C1 segment of cervical spinal cord (tissue), 14 donors: ENCODE measurements at regions not wholly inside any gene's neighbourhood (a gene's known extent, or its start where the extent isn't known, plus 50 kb on each side); places are given as distances from the start of the nearest gene placed in this dataset.
A peak's percentile ranks its signal among the peaks of the same experiment; 100 is the strongest.

Source experiments
- DNase-seq, 14 donors: peaks; one replicate each; lab custom pipeline; 2025; lab: John Stamatoyannopoulos, UW

DNA sequence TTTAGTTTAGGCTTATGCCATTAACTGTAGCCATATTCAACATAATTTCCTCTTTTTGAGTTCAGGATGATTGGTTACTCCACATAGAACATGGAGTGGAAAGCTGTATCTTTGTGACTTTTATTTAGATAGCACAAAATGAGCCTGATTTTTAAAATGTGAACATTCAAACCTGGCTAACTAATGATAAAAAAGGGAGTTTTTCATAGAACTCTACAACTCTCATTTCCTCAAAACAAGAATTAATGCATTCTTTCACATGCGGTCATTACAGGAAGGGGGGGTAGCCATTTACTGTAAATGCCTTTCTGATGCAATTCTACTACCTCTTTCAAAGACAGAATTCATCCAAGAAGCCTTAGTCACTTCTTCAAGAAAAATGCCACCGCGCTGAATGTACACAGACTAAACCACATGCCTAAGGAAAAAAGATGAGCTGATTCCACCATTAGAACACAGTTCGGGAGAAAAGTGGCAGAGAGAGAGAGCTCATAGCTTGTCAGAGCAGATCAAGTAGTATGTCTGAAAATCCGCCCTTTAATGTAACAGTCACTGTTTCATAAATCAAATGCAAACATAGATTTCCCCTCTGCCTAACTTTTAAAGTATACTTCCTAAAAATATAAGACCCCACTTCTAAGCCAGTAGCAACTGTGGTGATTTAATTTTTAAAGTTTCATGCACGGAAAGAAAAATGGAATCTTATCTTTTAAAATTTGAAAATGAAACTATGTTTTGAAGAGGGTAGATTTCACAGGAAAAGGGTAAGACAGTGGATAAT, 226.4 kb upstream of the KLF14 start:
- DNase-seq = no peak

DNA sequence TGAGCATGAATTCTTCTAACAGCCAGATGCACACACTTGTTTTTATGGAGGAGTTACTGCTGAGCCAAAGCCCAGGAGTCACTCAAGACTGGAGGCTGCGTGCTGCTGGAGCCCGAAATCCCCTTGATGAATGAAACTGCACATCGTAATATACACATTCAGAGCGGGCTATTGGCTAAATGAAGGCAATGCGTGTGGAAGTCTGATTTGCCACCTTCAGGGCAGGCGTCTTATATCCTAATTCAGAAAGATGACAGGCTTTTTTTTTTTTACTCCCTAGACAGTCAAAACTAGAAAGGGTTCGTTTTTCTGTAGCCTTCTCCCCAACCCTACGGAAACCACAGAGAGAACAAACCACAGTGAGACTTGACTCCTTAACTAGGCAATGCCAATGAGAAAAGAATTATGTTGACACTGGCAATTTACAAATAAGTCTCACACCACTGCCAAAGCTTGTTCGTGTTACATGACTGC, 227.2 kb upstream of the KLF14 start:
- DNase-seq = no peak

DNA sequence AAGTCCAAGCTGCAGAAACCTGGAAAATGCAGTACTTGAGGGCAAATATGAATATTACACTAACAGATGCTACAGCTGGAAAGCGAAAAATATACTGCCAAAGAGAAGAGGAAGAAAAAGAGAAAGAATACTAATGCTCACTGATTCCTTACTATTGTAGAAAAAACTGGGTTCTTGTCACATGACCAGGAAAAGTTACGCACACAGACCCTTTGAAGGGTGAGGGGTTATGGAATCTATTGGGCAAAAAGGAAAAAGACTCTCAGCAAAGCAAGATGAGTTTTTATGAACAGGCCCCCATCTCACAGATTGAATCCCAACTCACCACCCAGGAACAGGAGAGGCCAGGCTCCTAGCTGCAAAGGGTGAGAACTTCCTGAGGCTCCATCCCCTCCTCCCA, 228.1 kb upstream of the KLF14 start:
- no peak for DNase-seq

DNA sequence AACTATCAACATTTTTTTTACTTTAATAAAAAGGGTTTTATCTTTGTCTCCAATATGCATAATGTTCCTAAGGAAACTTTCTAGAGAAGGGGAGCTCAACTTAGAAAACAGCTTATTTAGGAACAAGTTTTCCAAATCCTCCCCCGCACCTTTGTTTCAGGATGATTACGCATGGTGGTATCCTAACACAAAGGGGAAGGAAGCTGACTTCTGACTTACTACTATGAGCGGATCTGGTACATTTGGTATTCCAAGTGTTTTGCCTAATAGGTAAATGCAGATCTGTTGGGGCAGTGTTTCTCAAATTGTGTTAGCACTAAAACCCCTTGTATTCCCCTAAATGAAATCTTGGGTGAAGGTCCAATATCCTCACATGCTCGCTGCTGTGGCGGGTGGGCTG, 229.3 kb upstream of the KLF14 start:
- DNase-seq = no peak

DNA sequence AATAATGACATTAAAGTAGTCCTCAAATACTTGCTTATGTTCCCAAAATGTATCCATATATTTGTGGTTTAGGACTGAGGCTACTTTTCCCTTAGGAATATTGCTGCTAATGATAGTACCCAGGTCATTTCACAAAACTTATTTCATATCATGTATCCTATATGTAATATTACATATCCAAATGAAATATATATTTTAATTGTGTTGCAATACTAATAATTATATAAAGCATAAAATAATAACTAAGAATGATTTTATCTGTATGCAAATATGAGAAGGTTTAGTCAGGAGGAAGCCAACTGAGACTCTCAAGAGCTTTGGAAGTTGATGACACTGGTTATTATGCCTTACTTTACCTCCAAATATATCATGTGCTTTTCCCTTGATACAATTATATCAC, 231.5 kb upstream of the KLF14 start:
- no peak for DNase-seq

DNA sequence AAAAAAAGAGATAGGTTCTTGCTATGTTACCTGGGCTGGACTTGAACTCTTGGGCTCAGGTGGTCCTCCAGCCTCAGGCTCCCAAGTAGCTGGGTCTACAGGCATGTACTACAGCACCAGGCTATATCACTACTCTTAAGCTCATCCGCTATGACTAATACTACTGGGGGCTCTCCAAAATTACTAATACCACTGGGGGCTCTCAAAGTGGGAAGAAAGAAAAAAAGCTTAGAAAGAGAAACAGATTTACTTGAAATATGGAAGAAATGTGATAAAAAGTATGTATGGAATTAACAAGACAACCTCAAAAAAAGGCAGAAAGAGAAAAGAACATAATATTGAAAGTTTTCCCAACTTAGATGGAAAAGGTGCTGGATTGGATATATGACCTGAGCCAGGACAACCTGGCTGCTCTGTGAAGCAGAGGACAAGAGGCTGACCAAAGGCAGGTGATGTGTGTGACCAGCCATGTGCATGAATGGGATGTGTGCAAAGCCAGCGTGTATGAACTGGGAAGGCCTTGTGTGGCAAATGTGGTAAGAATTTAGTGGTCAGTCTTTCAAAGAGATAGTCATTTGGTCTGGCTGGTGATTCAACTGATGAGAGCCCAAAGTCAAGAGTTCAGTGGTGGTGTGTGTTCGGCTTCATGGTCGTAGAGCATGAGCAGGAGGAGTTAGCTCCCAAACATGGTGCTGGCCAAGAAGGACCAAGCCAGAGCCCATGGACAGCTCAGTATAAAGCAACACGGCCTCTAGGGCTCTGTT, 232.4 kb upstream of the KLF14 start:
- no peak for DNase-seq

DNA sequence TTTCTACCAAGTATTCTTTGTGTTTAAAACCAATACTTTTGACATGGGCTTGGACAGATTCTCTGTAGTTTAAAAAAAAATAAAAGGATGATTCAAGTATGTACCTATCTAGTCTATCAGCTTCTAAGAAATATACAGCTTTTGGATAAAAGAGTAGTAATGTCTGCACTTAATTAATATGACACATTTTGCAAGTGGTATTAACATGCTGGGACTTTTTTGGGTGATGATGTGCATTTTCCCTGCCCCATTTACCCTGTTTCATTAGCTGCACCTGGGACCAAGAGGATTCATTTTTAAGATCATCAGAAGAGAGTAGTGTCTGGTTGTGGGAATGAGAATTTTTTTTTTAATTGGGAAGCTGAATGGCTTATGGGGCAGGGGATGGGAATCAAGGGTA, 236.2 kb upstream of the KLF14 start:
- no peak for DNase-seq

DNA sequence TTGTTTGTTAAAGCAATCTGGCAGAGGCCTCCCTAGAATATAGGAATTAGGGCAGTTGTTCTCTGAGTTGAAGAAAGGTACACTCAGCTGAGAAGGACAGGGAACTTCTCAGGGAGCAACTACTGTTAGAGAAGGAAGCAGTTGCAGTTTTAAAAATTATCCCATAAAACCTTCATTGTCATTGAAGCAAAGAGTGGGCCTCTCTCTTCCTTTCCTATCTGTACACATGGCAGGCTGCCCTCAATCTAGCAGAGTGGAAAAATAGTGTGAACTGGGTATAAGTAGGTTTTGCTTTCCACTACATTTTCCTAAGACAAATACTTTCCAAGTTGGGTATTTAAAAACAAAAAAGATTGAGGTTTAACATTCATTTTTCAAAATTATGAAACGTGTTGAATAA, 236.7 kb upstream of the KLF14 start:
- no peak for DNase-seq

DNA sequence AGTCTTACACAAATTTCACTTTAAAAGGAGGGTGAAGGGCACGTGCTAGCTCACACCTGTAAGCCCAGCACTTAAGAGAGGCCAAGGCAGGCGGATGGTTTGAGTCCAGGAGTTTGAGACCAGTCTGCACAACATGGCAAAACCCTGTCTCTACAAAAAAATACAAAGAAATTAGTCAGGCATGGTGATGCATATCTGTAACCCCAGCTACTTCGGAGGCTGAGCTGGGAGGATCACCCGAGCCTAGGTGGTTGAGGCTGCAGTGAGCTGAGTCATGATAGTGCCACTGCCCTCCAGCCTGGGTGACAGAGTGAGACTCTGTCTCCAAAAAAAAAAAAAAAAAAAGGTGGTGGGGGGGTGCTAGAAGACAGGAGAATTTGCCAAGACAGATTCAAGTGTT, 237.3 kb upstream of the KLF14 start:
- no peak for DNase-seq

DNA sequence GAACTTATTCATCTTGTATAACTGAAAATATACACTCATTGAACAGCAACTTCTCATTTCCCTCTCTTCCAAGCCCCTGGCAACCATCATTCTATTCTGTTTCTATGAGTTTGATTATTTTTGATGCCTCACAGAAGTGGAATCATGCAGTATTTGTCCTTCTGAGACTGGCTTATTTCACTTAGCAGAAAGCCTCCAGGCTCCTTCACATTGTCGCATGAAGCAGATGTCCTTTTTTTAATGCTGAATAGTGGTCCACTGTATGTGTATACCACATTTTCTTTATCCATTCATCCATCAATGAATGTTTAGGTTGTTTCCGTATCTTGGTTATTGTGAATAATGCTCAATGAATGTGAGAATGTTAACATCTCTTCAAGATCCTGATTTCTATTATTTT, 238.2 kb upstream of the KLF14 start:
- DNase-seq = no peak

DNA sequence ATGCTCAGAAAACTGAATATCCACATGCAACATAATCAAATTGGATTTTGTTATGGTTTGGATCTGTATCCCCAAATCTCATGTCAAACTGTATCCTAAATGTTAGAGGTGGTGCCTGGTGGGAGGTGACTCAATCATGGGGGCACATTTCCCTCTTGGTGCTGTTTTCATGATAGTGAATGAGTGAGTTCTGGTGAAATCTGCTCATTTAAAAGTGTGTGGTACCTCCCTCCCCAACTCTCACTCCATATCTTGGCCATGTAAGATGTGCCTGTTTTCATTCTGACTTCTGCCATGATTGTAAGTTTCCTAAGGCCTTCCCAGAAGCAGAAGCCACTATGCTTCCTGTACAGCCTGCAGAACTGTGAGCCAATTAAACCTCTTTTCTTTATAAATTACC, 239.6 kb upstream of the KLF14 start:
- DNase-seq = no peak

DNA sequence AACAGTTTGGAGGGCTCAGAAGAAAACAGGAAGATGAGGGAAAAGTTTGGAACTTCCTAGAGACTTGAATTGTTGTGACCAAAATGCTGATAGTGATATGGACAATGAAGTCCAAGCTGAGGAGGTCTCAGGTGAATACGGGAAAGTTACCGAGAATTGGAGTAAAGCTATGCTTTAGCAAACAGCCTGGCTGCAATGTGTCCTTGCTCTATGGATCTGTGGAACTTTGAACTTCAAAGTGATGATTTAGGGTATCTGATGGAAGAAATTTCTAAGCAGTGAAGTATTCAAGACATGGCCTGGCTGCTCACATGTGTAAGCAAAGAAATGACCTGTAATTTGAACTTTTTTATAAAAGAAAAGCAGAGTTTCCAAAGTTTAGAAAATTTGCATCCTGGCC, 240.2 kb upstream of the KLF14 start:
- no peak for DNase-seq

DNA sequence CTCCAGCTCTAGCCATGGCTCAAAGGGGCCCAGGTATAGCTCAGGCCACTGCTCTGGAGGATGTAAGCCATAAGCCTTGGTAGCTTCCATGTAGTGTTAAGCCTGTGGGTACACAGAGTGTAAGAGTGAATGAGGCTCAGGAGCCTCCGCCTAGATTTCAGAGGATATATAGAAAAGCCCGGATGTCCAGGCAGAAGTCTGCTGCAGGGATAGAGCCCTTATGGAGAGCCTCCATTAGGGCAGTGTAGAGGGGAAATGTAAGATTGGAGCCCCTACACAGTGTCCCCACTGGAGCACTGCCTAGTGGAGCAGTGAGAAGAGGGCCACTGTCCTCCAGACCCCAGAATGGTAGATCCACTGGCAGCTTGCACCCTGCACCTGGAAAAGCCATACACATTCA, 240.8 kb upstream of the KLF14 start:
- no peak for DNase-seq

DNA sequence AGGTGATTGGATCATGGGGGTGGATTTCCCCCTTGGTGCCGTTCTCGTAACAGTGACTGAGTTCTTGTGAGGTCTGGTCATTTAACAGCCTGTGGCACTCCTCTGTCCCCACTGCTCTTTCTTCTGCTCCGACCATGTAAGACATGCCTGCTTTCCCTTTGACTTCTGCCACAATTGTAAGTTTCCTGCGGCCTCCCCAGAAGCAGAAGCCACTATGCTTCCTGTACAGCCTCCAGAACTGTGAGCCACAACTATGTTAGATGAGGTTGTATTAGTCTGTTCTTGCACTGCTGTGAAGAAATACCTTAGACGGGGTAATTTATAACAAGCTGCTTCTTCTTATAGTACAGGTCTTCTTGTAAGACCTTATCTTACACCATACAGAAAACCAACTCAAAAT, 241.7 kb upstream of the KLF14 start:
- DNase-seq = no peak

DNA sequence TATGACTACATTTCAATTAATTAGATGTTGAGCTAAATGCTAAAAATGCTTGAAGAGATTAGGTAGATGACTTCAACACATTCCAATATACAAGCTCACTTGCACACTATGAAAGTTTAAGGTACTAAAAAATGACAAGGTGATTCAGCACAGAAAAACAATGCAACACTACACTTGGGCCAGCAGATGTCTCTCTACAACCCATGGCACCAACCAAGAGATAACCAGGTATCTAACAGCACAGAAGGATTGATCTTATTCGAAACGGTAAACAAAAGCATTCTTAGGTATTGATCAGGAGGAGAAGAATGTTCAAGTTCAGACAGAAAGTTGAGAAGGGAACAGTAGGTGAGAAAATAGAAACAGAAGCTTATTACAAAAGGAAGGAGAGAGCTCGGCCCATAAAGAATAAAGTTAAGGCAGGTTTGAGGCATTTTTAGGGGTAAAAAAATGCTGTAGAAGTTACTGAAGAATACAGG, 248.2 kb upstream of the KLF14 start:
- peak in 1 of 14 donors; percentile 17 for DNase-seq

DNA sequence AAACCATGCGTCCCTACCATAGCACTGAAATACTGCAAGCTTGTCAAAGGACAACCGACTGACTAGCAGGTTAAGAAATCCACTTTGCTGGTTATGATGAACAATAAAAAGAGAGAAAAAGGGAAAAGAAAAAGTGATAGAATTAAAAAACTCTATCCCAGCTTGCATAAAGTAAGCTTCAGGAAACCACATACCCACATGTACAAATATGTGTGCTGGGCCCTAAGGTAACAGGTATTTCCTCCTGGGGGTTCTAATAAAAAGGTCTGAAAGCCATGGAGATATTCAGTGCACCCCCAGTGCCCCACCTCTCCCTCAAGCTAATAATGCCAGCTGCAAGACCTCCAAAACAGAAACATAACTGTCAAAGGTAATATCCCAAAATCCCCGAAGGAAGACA, 248.6 kb upstream of the KLF14 start:
- DNase-seq = no peak

DNA sequence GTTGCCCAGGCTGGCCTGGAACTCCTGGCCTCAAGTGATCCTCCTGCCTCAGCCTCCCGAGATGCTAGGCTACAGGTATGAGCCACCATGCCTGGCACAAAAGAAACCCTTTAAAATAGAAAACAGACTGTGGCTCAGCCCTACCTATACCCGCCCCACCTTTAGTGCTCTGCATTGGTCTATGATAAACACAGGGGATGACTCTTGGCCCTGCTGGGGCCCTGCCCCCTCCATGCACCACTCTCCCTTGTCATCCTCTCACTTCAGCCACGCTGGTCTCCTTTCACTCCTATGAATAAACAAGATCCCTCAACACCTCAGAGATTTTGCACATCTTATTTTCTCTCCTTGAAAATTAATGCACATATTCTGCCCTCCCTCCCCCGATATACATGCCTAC, 251.4 kb upstream of the KLF14 start:
- DNase-seq = no peak

DNA sequence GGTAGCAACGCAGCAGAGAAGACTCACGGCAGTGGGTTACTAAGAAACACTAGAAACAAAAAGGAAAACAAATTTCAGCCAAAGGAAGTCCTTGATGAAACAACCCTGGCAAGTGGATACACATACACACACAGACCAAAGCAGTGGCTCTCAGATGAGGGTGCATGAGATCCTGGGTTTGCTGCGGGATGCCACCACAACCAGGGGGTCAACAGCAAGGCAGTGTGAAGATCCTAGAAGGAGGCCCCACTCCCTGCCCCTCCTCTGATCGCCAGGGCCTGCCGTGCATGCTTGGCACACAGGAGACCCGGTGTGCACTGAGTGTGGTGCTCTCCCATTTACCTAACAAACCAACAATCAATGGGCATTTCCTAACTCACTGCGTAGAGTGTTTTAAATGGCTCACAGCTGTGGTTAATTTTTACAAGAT, 252.3 kb upstream of the KLF14 start:
- DNase-seq = no peak

DNA sequence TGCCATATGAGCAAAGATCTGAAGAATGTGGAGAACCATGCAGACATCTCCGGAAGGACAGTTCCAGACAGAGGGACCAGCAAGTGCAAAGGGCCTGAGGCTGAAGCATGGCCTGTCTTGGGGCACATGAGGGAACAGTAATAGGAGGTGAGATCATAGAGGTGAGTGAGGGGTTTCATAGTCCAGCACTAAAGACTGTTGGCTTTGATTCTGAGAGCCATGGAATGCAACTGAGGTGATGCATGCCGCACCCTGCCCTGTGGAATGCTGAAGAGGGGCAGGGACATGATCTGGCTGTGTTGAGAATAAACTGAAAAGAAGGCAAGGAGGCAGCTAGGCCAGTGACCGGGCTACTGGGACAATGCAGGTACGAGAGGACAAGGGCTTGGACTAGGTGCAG, 253.1 kb upstream of the KLF14 start:
- no peak for DNase-seq

DNA sequence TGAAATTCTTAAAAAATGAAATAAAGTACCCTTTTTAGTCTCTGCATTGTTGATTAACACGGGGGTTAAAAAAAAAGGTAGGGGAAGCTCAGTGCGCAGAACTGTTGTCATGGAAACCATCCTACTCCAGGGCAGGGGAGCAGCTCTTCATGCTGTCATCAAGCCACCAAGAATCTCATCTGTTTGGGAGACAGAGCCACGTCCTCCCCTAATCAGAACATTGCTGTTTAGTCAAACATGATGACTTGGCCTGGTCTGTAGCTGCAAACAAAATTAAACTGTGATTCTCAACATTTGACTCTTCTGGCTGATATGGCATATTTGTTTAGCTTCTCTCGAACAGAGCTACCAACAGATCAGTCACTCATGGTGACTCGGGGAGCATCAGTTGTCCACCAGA, 254.4 kb upstream of the KLF14 start:
- peak in 1 of 14 donors; percentile 12 for DNase-seq

DNA sequence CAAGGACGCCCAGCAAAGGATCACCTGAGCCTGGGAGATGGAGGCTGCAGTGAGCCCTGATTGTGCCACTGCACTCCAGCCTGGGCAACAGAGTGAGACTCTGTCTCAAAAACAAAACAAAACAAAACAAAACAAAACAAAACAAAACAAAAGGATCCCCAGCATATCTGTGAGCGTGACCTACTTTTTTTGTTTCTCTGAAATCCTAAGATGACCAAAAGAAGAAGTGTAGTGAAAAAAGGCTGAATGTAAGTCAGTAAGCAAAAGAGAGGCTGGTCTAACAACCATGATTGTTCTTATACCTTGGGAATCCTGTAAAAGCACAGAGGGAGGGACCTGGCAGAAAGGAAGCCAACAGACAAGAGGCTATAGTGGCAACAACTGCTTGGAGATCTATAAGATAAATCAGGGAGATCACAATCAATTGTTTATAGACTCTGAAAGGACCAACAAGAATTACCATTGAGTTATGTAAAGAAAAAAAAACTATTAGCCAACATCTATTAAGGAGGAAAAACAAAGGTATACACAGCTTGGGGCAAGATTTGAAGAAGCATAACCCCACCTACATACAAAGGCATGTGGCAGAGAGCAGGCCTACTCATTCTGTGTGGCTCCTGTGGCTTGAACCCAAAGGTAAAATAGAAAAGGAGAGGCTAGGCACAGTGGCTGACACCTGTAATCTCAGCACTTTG, 255.2 kb upstream of the KLF14 start:
- DNase-seq = no peak

DNA sequence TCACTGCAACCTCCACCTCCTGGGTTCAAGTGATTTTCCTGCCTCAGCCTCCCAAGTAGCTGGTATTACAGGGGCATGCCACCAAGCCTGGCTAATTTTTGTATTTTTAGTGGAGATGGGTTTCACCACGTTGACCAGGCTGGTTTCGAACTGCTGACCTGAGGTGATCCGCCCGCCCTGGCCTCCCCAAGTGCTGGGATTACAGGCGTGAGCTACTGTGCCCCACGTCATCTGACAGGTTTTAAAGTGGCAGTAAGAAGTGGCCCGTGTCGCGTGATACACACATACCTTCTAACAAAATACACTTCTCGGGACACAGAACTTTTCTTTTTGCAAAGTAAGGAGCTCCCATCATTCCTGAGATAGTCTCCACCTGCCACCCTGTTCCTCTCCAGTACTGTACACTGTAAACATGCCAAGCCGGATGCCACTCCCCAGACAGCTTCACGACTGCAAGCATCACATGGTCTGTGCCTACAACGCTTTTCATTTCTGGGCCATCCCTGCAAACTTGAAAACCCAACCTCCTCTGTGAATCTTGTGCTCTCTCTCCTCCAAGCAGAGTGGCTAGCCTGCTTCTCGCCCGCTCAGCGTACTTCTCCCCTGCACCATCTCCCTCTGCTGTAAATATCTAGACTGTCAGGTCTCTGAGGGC, 256.3 kb upstream of the KLF14 start:
- DNase-seq = no peak
